Activated CD8-positive, alpha-beta T cell treated with anti-CD3 and anti-CD28 coated beads for 36 hours (primary cell): ENCODE measurements at regions not wholly inside any gene's neighbourhood (a gene's known extent, or its start where the extent isn't known, plus 50 kb on each side); places are given as distances from the start of the nearest gene placed in this dataset.

Source experiments
- ATAC-seq: fragments of 200-7000 bp; cut with Tn5 transposase; one replicate; pipeline ENCODE4 v1.10.0; 2021; ENCODE audit warnings: mild to moderate bottlenecking, moderate library complexity
- CTCF ChIA-PET: fragments of 350-600 bp; sonication (Branson Sonifier 250); formaldehyde crosslinking; loops from one replicate; lab custom pipeline; 2021; ENCODE audit warnings: antibody characterized with exemption; lab: Charles Lee
- POLR2A ChIA-PET: fragments of 350-600 bp; sonication (Branson Sonifier 250); formaldehyde crosslinking; loops from one replicate; lab custom pipeline; 2021; ENCODE audit warnings: antibody characterized with exemption; lab: Charles Lee
- DNase-seq: peaks from one replicate; pipeline ENCODE4 v3.0.0-alpha.2; 2020
- H3K27ac Mint-ChIP-seq: one replicate; pipeline ENCODE4 v1.8.0; 2021; ENCODE audit warnings: mild to moderate bottlenecking, mixed read lengths
- H3K27me3 Mint-ChIP-seq: one replicate; pipeline ENCODE4 v1.8.0; 2021; ENCODE audit warnings: mixed read lengths
- H3K36me3 Mint-ChIP-seq: one replicate; pipeline ENCODE4 v1.8.0; 2021; ENCODE audit warnings: low read depth, mixed read lengths
- H3K4me1 Mint-ChIP-seq: one replicate; pipeline ENCODE4 v1.8.0; 2021; ENCODE audit warnings: low read depth, mixed read lengths
- H3K4me3 Mint-ChIP-seq: one replicate; pipeline ENCODE4 v1.8.0; 2021; ENCODE audit warnings: mild to moderate bottlenecking, moderate library complexity, mixed read lengths
- H3K9me3 Mint-ChIP-seq: one replicate; pipeline ENCODE4 v1.8.0; 2021; ENCODE audit warnings: mixed read lengths
- intact Hi-C: fragments of 100-400 bp; cut with micrococcal nuclease; formaldehyde crosslinking; loops from one replicate; pipeline ENCODE4 v1.10.0; 2022
- TF ChIP-seq, protein P1 (sequence below): fragments of 200-600 bp; IDR thresholded peaks from one replicate; pipeline ENCODE4 v1.8.0; 2022; ENCODE audit warnings: antibody characterized with exemption, mild to moderate bottlenecking

DNA sequence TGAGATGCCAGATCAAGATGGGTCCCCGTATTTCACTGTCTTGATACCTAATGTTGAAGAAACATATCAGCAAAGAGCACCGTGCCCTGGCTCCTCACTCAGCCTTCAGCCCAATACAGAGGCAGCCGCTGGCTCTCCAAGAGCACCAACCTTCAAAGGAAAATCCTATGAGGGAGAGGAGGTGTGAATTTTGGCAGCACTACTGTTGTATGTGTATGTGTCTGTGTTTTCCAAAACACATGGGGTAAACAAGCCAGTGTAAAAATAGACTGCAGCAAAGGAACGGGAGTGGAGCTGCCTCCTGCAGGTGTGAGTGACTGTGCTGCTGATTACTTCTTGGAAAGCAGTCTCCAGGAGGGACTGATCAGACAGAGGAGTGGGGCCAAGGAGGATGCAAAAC lies 194.0 kb upstream of the CDH5 start:
- intact Hi-C loops = no loop called here
- TF ChIP-seq, protein P1, sequence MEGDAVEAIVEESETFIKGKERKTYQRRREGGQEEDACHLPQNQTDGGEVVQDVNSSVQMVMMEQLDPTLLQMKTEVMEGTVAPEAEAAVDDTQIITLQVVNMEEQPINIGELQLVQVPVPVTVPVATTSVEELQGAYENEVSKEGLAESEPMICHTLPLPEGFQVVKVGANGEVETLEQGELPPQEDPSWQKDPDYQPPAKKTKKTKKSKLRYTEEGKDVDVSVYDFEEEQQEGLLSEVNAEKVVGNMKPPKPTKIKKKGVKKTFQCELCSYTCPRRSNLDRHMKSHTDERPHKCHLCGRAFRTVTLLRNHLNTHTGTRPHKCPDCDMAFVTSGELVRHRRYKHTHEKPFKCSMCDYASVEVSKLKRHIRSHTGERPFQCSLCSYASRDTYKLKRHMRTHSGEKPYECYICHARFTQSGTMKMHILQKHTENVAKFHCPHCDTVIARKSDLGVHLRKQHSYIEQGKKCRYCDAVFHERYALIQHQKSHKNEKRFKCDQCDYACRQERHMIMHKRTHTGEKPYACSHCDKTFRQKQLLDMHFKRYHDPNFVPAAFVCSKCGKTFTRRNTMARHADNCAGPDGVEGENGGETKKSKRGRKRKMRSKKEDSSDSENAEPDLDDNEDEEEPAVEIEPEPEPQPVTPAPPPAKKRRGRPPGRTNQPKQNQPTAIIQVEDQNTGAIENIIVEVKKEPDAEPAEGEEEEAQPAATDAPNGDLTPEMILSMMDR = no peak
- H3K9me3 Mint-ChIP-seq = no peaks in the 10 kb centered on the region
- no peaks in the 10 kb centered on the region for H3K36me3 Mint-ChIP-seq
- H3K27ac Mint-ChIP-seq = no peak overlapping the region
- ChIA-PET CTCF (no interaction called here), POLR2A (no interaction called here)
- no peaks in the 10 kb centered on the region for H3K4me1 Mint-ChIP-seq
- no peak for ATAC-seq
- H3K27me3 Mint-ChIP-seq = no peaks in the 10 kb centered on the region
- DNase-seq = no peak
- H3K4me3 Mint-ChIP-seq = no peak overlapping the region

DNA sequence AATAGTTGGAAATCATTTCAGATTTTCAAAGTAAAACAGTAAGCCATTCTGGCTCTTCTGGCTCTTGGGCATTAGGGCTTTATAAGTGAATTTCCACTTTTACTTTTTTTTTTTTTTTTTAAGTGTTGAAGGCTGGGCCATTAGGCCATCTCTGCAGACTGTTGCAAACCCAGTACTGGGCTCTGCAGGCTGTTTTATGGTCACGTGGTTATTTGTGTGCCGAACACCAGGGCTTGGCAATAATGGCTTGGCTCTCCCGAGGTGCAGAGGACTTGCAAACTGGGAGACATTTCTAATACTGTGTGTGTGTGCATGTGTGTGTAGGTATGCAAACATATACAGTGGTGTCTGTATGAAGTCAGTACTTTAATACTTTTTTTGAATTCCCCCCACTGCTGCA lies 194.9 kb upstream of the CDH5 start:
- no peaks in the 10 kb centered on the region for H3K9me3 Mint-ChIP-seq
- ChIA-PET POLR2A (no interaction called here), CTCF (no interaction called here)
- DNase-seq (no peak), ATAC-seq (no peak)
- no peaks in the 10 kb centered on the region for H3K27me3 Mint-ChIP-seq
- H3K27ac Mint-ChIP-seq = no peak overlapping the region
- TF ChIP-seq, protein P1 = no peak
- no peaks in the 10 kb centered on the region for H3K36me3 Mint-ChIP-seq
- no peak overlapping the region for H3K4me3 Mint-ChIP-seq
- intact Hi-C loops = no loop called here
- no peaks in the 10 kb centered on the region for H3K4me1 Mint-ChIP-seq

DNA sequence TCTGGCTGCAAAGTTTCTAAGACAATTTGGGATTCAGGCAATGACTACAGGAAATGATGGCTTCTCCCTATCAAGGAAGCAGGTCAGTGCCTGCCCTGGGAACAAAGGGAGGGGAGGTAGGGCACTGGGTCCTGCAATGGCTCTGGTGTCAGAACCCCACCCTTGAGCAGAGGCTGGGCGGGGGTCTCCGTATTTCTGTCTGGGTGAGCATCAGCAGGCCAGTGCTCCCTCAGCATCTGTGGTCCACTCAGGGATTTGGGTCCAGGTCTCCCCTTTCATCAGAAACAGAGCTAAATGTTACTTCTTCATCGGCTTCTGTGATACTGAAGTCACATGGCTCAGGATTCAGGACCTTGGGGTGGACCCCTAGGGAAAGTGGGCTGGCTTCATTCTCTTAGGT lies 195.5 kb upstream of the CDH5 start:
- TF ChIP-seq, protein P1 = no peak
- Mint-ChIP-seq H3K27me3 (no peaks in the 10 kb centered on the region), H3K4me3 (no peak overlapping the region), H3K9me3 (no peaks in the 10 kb centered on the region), H3K36me3 (no peaks in the 10 kb centered on the region), H3K27ac (no peak overlapping the region), H3K4me1 (no peaks in the 10 kb centered on the region)
- intact Hi-C loops = no loop called here
- CTCF ChIA-PET = no interaction called here
- DNase-seq (no peak), ATAC-seq (no peak)
- POLR2A ChIA-PET = no interaction called here

DNA sequence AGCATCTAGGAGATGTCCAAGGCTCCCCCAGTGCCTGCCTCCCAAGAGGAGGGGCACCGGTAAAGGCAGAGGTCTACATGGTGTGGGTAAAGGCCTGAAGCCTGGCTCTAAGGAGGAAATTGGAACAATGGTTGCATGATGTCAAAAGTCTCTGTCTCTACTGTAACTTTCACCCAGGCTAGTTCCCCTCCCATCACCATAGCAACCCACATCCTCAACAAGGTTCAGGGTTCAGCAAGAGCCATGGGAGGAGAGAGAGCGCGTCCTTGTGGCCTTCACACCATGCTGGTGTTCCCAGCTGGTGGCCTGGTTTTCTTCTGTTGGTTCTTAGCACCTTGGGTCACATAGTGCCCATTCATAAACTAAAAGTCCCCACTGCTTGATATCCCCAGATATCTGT lies 196.7 kb upstream of the CDH5 start:
- no peaks in the 10 kb centered on the region for H3K36me3 Mint-ChIP-seq
- H3K4me3 Mint-ChIP-seq = no peak overlapping the region
- H3K4me1 Mint-ChIP-seq = no peaks in the 10 kb centered on the region
- DNase-seq (no peak), ATAC-seq (no peak)
- ChIA-PET CTCF (no interaction called here), POLR2A (no interaction called here)
- TF ChIP-seq, protein P1 = no peak
- intact Hi-C loops = no loop called here
- H3K9me3 Mint-ChIP-seq = no peaks in the 10 kb centered on the region
- no peaks in the 10 kb centered on the region for H3K27me3 Mint-ChIP-seq
- no peak overlapping the region for H3K27ac Mint-ChIP-seq

DNA sequence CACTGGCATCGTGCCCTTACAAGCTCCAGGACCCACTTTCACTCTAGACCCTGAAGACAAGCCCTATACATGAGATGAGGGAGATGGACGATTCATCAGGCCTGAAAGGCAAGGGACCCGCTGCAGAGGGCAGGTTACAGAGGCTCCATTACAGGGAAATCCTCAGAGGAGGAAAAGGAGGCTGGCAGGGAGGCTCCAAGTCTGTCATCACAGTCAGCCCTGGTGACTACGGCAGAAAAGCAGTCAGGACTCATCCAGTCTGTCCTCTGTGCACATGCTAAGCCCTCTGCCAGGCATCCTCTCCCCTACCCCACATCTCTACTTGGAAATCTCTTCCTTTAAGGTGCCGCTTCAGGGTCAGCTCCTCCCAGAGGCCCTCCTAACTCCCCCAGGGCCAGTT lies 197.7 kb upstream of the CDH5 start:
- POLR2A ChIA-PET = no interaction called here
- no peak for ATAC-seq
- Mint-ChIP-seq H3K4me1 (no peaks in the 10 kb centered on the region), H3K4me3 (no peak overlapping the region), H3K27ac (no peak overlapping the region), H3K9me3 (no peaks in the 10 kb centered on the region), H3K36me3 (no peaks in the 10 kb centered on the region), H3K27me3 (no peaks in the 10 kb centered on the region)
- TF ChIP-seq, protein P1 = no peak
- CTCF ChIA-PET = no interaction called here
- intact Hi-C loops = no loop called here
- no peak for DNase-seq
